ENCODE measurements at regions not wholly inside any gene's neighbourhood (a gene's known extent, or its start where the extent isn't known, plus 50 kb on each side); places are given as distances from the start of the nearest gene placed in this dataset.

DNA sequence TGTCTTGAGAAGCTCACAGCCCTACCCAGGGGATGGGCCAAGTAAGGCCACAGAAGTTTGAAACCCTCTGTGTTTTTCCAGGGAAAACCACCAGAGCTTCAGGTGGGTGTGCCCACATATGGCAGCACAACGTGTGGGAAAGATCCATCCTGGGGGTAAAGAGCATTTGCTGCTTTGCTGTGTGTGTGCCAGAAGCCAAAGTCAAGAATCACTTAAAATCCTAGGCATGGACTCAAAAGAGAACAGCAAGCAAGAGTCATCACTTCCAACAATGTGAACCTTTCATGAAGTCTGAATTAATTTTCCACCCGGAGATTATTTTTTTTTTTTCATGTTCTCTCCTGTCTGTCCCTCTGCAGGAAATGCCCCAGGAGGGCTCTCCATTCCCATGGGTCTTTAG, 308.2 kb upstream of the SGK1 start:
- intact Hi-C loops (cut with micrococcal nuclease) = no loop called here
- Mint-ChIP-seq H3K27me3 (no peaks in the 10 kb centered on the region), H3K9me3 (no peaks in the 10 kb centered on the region), H3K4me1 (ENCODE audit: low read depth) (no peaks in the 10 kb centered on the region), H3K36me3 (ENCODE audit: low read depth) (no peaks in the 10 kb centered on the region), H3K4me3 (no peak overlapping the region), H3K27ac (no peak overlapping the region)
- no peak for ATAC-seq
- DNase-seq = no peak
- CTCF ChIA-PET = interaction anchor here (0.9 kb wide), 1 partner anchor 15 kb away, joined by 3 read pairs; no protein-coding TSS in a partner anchor
- TF ChIP-seq, protein P1, sequence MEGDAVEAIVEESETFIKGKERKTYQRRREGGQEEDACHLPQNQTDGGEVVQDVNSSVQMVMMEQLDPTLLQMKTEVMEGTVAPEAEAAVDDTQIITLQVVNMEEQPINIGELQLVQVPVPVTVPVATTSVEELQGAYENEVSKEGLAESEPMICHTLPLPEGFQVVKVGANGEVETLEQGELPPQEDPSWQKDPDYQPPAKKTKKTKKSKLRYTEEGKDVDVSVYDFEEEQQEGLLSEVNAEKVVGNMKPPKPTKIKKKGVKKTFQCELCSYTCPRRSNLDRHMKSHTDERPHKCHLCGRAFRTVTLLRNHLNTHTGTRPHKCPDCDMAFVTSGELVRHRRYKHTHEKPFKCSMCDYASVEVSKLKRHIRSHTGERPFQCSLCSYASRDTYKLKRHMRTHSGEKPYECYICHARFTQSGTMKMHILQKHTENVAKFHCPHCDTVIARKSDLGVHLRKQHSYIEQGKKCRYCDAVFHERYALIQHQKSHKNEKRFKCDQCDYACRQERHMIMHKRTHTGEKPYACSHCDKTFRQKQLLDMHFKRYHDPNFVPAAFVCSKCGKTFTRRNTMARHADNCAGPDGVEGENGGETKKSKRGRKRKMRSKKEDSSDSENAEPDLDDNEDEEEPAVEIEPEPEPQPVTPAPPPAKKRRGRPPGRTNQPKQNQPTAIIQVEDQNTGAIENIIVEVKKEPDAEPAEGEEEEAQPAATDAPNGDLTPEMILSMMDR (IDR thresholded peaks at IDR 0.05) = no peak
- POLR2A ChIA-PET = no interaction called here

DNA sequence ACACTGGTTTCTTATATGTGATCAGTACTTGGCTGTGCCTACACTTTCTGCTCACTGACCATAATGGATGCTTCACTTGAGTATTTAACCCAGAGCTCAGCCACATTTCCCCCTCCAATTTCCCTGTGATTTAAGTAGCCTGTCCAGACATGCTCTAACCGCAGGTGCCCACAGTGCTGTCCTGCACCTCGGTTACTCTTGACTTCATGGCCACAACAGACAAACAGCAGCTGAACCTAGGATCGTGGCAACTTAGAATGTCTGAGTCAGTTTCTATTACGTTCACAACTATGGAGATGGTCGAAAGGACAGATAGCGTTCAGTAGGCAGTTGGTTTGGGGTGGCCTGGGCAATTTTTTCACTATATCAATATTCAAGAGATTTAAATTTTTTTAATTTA, 306.9 kb upstream of the SGK1 start:
- CTCF ChIA-PET = no interaction called here
- Mint-ChIP-seq H3K36me3 (ENCODE audit: low read depth) (no peaks in the 10 kb centered on the region), H3K9me3 (no peaks in the 10 kb centered on the region), H3K27me3 (no peaks in the 10 kb centered on the region), H3K4me1 (ENCODE audit: low read depth) (no peaks in the 10 kb centered on the region), H3K4me3 (no peak overlapping the region), H3K27ac (no peak overlapping the region)
- TF ChIP-seq, protein P1 (IDR thresholded peaks at IDR 0.05) = no peak
- ATAC-seq (no peak), DNase-seq (no peak)
- POLR2A ChIA-PET = no interaction called here
- intact Hi-C loops (cut with micrococcal nuclease) = no loop called here

DNA sequence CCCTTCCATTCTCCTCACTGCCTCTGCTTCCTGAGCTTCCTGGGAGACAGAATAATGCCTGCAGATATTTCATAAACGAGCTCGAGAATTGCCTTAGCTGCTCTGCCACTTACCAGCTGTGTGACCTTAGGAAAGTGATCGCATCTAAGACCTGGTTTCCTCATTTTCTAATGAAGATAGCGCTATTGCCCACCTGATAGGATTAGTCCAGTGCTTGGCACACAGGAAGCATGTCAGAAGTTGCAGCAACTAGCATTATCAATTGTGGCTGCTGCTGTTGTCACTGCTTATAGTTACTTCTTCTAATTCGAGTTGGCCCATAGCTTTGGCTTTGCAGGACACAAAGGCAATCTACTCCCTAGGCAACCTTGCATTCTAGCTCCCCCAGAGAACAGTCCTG, 305.5 kb upstream of the SGK1 start:
- ATAC-seq (no peak), DNase-seq (no peak)
- ChIA-PET POLR2A (interaction anchor here (0.6 to 0.9 kb wide), 2 partner anchors 12 to 14 kb away, joined by 3 read pairs; no protein-coding TSS in a partner anchor), CTCF (interaction anchor here (1.1 to 2.5 kb wide), 9 partner anchors 15 to 467 kb away, joined by 3 to 9 read pairs (median 3); no protein-coding TSS in a partner anchor)
- H3K4me1 Mint-ChIP-seq (ENCODE audit: low read depth) = no peaks in the 10 kb centered on the region
- TF ChIP-seq, protein P1 (IDR thresholded peaks at IDR 0.05) = no peak
- H3K27me3 Mint-ChIP-seq = no peaks in the 10 kb centered on the region
- intact Hi-C loops (cut with micrococcal nuclease) = no loop called here
- H3K36me3 Mint-ChIP-seq (ENCODE audit: low read depth) = no peaks in the 10 kb centered on the region
- no peak overlapping the region for H3K4me3 Mint-ChIP-seq
- H3K27ac Mint-ChIP-seq = no peak overlapping the region
- no peaks in the 10 kb centered on the region for H3K9me3 Mint-ChIP-seq

DNA sequence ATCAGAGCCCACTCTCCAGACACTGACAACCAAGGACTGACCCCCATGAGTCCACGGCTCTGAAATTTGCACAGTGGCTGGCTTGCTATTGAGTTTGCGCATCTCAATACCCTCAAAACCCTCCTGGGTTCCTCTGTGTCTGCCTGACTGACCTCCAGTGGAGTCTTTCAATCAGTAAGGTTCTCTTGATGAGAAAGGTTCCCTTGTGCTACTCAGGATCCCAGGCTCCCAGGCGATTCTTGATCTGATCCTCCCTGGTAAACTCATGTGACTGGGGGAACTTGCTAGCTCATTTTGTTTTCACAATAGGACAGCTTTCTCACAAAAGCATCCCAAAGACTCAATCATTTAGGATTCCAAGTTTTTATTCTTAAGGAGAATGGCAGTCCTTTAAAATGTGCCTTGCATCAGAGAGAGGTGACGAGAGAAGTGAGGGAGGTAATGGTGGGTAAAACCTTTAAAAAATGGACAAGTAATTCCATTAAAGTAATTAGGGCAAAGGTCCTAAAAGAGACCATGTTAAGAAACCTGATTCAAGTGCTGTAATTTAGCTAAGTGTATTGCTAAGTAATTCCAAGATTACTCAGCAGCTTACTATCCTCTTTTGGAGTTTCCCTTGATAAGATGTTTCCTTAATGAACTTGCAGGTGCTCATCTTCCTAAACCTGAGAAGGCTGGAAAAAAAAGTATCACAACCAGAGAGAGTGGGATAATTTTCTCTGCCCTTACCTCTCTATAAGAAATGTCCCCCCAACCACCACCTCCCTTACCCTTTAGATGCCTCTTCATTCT, 304.7 kb upstream of the SGK1 start:
- TF ChIP-seq, protein P1 (IDR thresholded peaks at IDR 0.05) = no peak
- POLR2A ChIA-PET = interaction anchor here (0.6 kb wide), 1 partner anchor 84 kb away, joined by 3 read pairs; no protein-coding TSS in a partner anchor
- CTCF ChIA-PET = interaction anchor here (0.6 to 2.5 kb wide), 7 partner anchors 19 to 466 kb away, joined by 3 to 9 read pairs (median 3); no protein-coding TSS in a partner anchor
- H3K27ac Mint-ChIP-seq = no peak overlapping the region
- no peak for ATAC-seq
- intact Hi-C loops (cut with micrococcal nuclease) = no loop called here
- peaks cover 3% of the 10 kb centered on the region for H3K27me3 Mint-ChIP-seq
- H3K9me3 Mint-ChIP-seq = no peaks in the 10 kb centered on the region
- no peaks in the 10 kb centered on the region for H3K4me1 Mint-ChIP-seq (ENCODE audit: low read depth)
- H3K36me3 Mint-ChIP-seq (ENCODE audit: low read depth) = no peaks in the 10 kb centered on the region
- no peak for DNase-seq
- H3K4me3 Mint-ChIP-seq = no peak overlapping the region

DNA sequence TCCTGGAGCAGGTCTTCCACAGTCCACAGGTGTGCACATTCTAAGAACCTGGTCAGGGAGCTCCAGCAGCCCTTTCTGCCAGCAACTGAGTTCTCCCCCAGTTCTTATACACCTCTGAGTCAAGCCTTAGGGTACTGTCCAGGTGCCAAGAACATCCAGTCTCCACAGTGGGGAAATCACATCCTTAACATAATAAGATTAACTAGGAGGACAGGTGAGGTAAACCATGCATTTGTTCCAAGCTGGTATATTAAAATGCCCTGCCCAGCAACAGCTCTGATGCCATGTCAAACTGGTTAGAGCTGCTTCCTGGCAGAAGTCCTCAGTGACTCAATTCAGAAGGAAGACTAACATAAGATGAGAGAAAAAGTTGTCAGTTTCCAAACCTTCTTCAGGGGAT, 303.9 kb upstream of the SGK1 start:
- H3K9me3 Mint-ChIP-seq = no peaks in the 10 kb centered on the region
- H3K36me3 Mint-ChIP-seq (ENCODE audit: low read depth) = no peaks in the 10 kb centered on the region
- H3K27me3 Mint-ChIP-seq = peaks cover 3% of the 10 kb centered on the region
- TF ChIP-seq, protein P1 (IDR thresholded peaks at IDR 0.05) = no peak
- ChIA-PET POLR2A (interaction anchor here (0.6 kb wide), 1 partner anchor 85 kb away, joined by 3 read pairs; no protein-coding TSS in a partner anchor), CTCF (interaction anchor here (0.6 to 2.5 kb wide), 3 partner anchors 19 to 318 kb away, joined by 3 to 9 read pairs (median 3); no protein-coding TSS in a partner anchor)
- intact Hi-C loops (cut with micrococcal nuclease) = no loop called here
- no peak overlapping the region for H3K4me3 Mint-ChIP-seq
- no peak overlapping the region for H3K27ac Mint-ChIP-seq
- ATAC-seq (no peak), DNase-seq (no peak)
- no peaks in the 10 kb centered on the region for H3K4me1 Mint-ChIP-seq (ENCODE audit: low read depth)
